ENCODE measurements at regions not wholly inside any gene's neighbourhood (a gene's known extent, or its start where the extent isn't known, plus 50 kb on each side); places are given as distances from the start of the nearest gene placed in this dataset.

DNA sequence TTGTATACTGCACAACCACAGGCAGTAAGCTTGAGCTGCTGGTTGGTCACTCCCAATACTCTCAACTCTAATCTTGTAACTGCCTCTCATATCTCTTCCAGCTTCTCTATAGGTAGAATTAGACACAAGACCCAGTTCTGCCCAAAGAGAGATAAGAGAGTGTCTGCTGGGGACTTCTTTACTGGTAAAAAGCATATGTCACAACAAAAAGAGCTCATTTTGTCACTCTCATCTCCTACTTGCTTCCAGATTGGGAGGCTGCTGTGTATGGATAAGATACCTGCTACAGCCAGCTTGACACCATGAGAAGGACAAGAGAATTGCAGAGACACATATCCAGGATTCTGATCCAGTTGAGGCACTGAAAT lies 165.2 kb downstream of the PTH2R start:
- H3K27ac ChIP-seq (ENCODE audit: low read length), result no peak overlapping the region
- BruUV-seq (replicated peaks), result no TSS peak
- H3K27me3 ChIP-seq (ENCODE audit: low read length), result no peaks in the 10 kb centered on the region
- H3F3A ChIP-seq (ENCODE audit: low read length, unreplicated experiment), result no peaks in the 10 kb centered on the region
- H3K36me3 ChIP-seq (ENCODE audit: low read depth, low read length), result no peaks in the 10 kb centered on the region
- intact Hi-C loops (cut with micrococcal nuclease), result no loop called here
- no peak overlapping the region for H3K4me3 ChIP-seq (ENCODE audit: low read length)
- H3K4me1 ChIP-seq (ENCODE audit: insufficient read depth, low read length), result no peaks in the 10 kb centered on the region
- ChIA-PET POLR2A (ENCODE audit: unreplicated experiment) (no interaction called here), CTCF (no interaction called here)
- TF ChIP-seq EZH2 (IDR thresholded peaks at IDR 0.05; ENCODE audit: low read length, unreplicated experiment) (no peak), EZH2phosphoT487 (IDR thresholded peaks at IDR 0.05; ENCODE audit: borderline replicate concordance, low read length) (no peak)
- TF ChIP-seq, protein P1, sequence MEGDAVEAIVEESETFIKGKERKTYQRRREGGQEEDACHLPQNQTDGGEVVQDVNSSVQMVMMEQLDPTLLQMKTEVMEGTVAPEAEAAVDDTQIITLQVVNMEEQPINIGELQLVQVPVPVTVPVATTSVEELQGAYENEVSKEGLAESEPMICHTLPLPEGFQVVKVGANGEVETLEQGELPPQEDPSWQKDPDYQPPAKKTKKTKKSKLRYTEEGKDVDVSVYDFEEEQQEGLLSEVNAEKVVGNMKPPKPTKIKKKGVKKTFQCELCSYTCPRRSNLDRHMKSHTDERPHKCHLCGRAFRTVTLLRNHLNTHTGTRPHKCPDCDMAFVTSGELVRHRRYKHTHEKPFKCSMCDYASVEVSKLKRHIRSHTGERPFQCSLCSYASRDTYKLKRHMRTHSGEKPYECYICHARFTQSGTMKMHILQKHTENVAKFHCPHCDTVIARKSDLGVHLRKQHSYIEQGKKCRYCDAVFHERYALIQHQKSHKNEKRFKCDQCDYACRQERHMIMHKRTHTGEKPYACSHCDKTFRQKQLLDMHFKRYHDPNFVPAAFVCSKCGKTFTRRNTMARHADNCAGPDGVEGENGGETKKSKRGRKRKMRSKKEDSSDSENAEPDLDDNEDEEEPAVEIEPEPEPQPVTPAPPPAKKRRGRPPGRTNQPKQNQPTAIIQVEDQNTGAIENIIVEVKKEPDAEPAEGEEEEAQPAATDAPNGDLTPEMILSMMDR (conservative IDR thresholded peaks at IDR 0.05; ENCODE audit: low read depth, low read length), result no peak
- H3K9me3 ChIP-seq (ENCODE audit: low read length), result peaks cover 4% of the 10 kb centered on the region; the same call in 1 of the 2 replicates
- no peak overlapping the region for H3K9ac ChIP-seq (ENCODE audit: low read length)
- H2AFZ ChIP-seq (ENCODE audit: low read length), result no peak overlapping the region
- H3K4me2 ChIP-seq (ENCODE audit: low read length), result no peak overlapping the region
- no peak for DNase-seq
- H3K9me2 ChIP-seq (replicated peaks; ENCODE audit: low read length), result no peaks in the 10 kb centered on the region
- ATAC-seq, result no peak
- H4K20me1 ChIP-seq (ENCODE audit: low read length), result no peaks in the 10 kb centered on the region
- no peaks in the 10 kb centered on the region for H3K79me2 ChIP-seq (ENCODE audit: low read length)

DNA sequence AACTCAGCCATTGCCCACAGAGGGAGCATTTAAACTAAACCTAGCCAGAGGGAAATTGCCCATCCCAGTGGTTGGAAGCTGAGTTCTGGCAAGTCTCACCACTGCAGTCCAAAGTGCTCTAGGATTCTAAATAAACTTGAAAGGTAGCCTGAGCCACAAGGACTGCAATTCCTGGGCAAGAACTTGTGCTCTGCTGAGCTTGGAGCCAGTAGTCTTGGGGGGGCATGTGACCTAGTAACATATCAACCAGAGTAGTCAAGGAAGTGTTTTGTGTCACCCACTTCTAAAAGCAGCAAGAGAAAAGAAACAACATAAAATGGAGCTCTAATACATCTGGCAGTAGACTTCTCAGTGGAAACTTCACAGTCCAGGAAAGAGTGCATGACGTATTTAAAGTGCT lies 167.0 kb downstream of the PTH2R start:
- H3K4me3 ChIP-seq (ENCODE audit: low read length), result no peak overlapping the region
- peaks cover 4% of the 10 kb centered on the region; the same call in 1 of the 2 replicates for H3K9me3 ChIP-seq (ENCODE audit: low read length)
- ChIA-PET POLR2A (ENCODE audit: unreplicated experiment) (no interaction called here), CTCF (no interaction called here)
- TF ChIP-seq EZH2 (IDR thresholded peaks at IDR 0.05; ENCODE audit: low read length, unreplicated experiment) (no peak), EZH2phosphoT487 (IDR thresholded peaks at IDR 0.05; ENCODE audit: borderline replicate concordance, low read length) (no peak)
- TF ChIP-seq, protein P1 (conservative IDR thresholded peaks at IDR 0.05; ENCODE audit: low read depth, low read length), result no peak
- H3K9ac ChIP-seq (ENCODE audit: low read length), result no peak overlapping the region
- H3F3A ChIP-seq (ENCODE audit: low read length, unreplicated experiment), result no peaks in the 10 kb centered on the region
- no peaks in the 10 kb centered on the region for H3K4me1 ChIP-seq (ENCODE audit: insufficient read depth, low read length)
- DNase-seq (no peak), ATAC-seq (no peak)
- H2AFZ ChIP-seq (ENCODE audit: low read length), result no peak overlapping the region
- no TSS peak for BruUV-seq (replicated peaks)
- intact Hi-C loops (cut with micrococcal nuclease), result no loop called here
- no peaks in the 10 kb centered on the region for H4K20me1 ChIP-seq (ENCODE audit: low read length)
- no peak overlapping the region for H3K27ac ChIP-seq (ENCODE audit: low read length)
- no peaks in the 10 kb centered on the region for H3K36me3 ChIP-seq (ENCODE audit: low read depth, low read length)
- no peaks in the 10 kb centered on the region for H3K79me2 ChIP-seq (ENCODE audit: low read length)
- H3K4me2 ChIP-seq (ENCODE audit: low read length), result no peak overlapping the region
- H3K9me2 ChIP-seq (replicated peaks; ENCODE audit: low read length), result no peaks in the 10 kb centered on the region
- H3K27me3 ChIP-seq (ENCODE audit: low read length), result no peaks in the 10 kb centered on the region

DNA sequence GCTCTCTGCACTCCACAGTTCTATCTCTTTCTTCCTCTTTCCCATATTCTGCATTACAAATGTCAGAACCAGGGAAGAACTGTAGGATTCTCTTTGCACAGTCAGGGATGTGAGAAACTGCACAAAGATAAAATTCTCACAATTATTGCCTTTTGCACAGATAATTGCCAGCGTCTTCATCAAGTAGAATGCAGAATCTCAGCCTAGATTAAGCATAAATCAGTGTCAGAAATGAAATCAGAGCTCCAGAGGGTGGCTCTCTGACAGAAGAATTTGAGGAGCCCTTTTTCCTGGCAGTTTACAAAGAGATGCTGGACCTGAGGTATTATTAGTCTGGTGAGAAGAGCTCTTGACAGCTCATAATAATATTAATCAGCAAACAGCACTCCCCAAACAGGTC lies 173.1 kb downstream of the PTH2R start:
- no peak for ATAC-seq
- DNase-seq, result no peak
- Histone ChIP-seq H3K27ac (ENCODE audit: low read length) (no peak overlapping the region), H4K20me1 (ENCODE audit: low read length) (no peaks in the 10 kb centered on the region), H3K9ac (ENCODE audit: low read length) (no peak overlapping the region), H3K79me2 (ENCODE audit: low read length) (no peaks in the 10 kb centered on the region), H3K27me3 (ENCODE audit: low read length) (no peaks in the 10 kb centered on the region), H3K9me3 (ENCODE audit: low read length) (peaks cover 4% of the 10 kb centered on the region; the same call in 1 of the 2 replicates), H3K9me2 (replicated peaks; ENCODE audit: low read length) (no peaks in the 10 kb centered on the region), H3K4me3 (ENCODE audit: low read length) (no peak overlapping the region), H3K4me1 (ENCODE audit: insufficient read depth, low read length) (no peaks in the 10 kb centered on the region), H3F3A (ENCODE audit: low read length, unreplicated experiment) (no peaks in the 10 kb centered on the region), H3K4me2 (ENCODE audit: low read length) (no peak overlapping the region), H2AFZ (ENCODE audit: low read length) (no peak overlapping the region), H3K36me3 (ENCODE audit: low read depth, low read length) (no peaks in the 10 kb centered on the region)
- intact Hi-C loops (cut with micrococcal nuclease), result no loop called here
- TF ChIP-seq EZH2 (IDR thresholded peaks at IDR 0.05; ENCODE audit: low read length, unreplicated experiment), result no peak
- CTCF ChIA-PET, result no interaction called here
- POLR2A ChIA-PET (ENCODE audit: unreplicated experiment), result no interaction called here
- BruUV-seq (replicated peaks), result no TSS peak

Data from PC-3 (cell line).